ENCODE measurements at regions not wholly inside any gene's neighbourhood (a gene's known extent, or its start where the extent isn't known, plus 50 kb on each side); places are given as distances from the start of the nearest gene placed in this dataset.
"Not testable (repeated sequence)": the region's sequence is repeated elsewhere in the genome, so short reads cannot be mapped to it uniquely, and the experiment has no call there.

DNA sequence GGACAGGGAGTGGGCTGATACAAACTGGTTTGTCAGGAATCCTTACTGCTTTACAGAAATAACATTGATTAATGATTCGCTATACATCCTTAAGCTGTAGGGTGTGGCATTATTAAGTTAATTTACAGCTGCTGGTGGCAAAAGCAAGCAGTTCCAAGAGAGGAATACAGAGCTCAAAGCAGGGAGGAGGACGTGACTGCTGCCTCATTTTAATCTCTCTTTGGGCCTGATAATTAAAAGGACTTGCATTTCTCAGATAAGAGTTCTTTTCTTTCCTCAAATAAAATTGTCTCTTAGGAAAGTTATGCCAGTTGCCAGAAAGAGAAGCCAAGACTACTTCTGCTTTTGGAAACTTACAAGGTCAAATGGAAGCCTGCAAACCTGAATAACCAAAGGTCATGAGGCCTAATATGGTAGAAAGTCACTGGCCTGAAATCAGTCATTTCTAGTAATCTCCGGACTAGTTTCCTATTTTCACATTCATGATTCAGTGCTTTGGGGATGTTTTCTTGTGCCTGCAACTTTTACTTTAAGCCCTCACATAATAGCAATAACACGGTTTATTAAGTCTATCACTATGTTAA is 426.2 kb upstream of the SPATA31A3 start:
- DNase-seq, result not testable (repeated sequence)

DNA sequence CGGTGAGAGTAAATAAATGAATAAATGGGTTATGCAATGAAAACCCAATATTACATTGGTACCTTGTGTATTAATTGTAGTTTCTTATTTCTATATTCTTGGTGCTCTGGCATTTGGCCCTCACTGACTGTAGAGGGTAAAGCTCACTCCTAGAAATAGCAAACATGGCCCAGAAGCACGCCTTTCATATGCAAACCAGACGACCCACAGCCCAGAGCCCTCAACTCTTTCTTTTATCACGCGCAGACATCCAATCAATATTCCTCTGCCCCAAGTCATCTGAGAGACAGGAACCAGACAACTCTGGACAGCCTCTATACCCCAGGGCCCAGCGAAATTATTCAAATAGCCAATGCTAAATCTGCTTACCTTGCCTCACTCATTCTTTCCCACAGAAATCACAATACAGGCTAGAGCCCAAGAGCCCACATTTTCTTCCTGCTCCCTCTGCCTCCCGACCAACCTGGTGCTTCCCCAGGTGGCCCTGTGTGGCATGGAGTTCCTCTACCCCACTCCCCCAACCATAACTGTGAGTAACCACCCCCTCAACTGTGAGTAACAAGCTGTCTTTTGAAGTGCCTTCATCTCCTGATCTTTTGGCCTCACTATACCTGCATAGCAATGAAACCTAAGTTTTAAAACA is 425.1 kb upstream of the SPATA31A3 start:
- not testable (repeated sequence) for DNase-seq

DNA sequence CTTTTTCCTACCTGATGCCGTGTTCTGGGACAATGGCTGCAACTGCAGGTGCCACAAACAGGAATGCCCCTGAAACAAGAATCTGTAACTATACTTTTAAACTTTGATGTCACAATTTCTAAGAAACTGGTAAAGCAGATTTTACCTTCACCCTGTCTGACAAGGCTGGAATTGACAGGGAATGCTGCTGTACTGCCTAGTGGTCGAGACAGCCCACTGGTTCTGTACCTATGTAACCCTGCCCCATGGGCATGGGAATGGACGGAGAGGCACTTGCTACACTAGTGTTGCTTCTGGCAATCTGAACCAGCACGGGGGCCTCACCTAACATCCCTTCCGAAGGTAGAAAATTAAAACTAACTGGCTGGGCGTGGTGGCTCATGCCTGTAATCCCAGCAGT is 424.3 kb upstream of the SPATA31A3 start:
- not testable (repeated sequence) for DNase-seq

DNA sequence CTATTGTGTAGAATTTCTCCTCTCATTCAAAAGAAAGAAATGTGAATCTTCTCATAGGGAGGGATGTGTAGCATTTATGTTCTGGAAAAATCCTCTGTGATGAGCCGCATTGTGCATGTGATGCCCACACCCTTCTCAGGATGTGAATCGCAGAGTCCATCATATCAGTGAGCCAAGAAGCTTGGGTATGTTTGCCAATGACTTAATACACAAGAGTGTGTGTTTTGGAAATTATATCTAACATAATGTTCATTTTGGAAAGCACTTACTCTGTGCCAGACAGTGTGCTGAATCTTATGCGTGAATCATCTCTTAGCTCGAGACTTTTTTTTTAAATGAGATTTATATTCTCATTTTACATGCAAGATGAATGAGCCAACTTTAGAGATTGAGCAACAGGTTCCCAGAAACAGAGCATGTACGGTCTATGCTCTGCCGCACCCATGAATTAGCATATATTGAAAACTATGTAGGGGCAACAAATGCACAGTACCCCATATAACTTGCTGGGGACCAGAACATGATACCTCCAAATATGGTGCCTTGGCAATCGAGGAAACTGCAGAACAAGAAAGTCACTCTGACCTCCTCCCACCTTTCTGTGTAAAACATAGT is 418.4 kb upstream of the SPATA31A3 start:
- not testable (repeated sequence) for DNase-seq

DNA sequence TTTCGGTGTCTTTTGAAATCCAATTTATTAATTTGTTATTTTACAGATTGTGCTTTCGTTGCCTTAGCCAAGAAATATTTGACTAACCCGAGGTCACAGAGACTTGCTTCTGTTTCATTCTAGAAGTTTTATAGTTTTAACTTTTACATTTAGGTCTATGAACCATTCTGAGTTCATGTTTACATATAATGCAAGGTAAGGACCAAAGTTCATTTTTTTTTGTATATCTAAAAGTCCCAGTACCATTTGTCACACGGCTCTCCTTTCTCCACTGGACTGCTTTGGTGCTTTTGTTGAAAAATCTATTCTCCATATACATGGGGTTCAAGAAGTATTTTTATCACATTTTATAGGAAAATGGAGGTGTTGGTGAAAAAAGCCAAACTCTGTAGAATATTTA is 411.4 kb upstream of the SPATA31A3 start:
- DNase-seq, result not testable (repeated sequence)

DNA sequence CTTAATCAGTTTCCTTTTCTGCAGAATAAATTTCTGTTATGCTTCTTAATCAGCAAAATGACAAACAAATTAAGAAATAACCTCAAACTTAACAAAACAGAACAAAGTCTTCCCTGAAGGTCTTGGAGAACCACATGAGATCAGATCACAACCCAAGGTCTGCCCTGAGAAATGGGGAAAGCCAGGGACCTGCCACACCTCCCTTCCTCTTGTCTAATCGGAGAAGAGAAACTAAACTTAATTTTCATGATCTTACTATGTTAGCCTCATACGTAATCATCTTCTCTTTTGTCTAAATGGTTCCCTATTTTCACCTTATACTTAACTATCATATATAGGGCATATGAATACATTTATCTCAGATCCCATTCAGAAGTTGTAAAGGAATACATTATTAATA is 405.4 kb upstream of the SPATA31A3 start:
- DNase-seq, result not testable (repeated sequence)

DNA sequence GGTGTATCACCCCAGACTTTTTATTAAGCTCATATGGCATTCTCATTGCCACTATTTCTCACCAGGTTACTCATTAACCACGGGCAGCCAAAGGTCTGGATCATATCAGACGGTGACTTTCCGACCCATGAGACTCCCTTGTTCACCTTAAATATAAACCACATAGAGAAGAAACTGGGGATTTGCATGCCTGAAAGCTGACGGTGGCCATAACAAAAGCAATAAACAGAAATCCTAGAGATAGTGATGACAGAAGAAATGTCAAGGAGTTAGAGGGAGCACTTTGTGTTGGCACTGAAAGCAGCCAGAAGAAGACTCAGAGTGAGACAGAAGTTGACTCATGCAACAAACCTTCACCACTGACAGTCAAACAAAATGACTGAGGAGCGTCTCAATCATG is 402.4 kb upstream of the SPATA31A3 start:
- not testable (repeated sequence) for DNase-seq

DNA sequence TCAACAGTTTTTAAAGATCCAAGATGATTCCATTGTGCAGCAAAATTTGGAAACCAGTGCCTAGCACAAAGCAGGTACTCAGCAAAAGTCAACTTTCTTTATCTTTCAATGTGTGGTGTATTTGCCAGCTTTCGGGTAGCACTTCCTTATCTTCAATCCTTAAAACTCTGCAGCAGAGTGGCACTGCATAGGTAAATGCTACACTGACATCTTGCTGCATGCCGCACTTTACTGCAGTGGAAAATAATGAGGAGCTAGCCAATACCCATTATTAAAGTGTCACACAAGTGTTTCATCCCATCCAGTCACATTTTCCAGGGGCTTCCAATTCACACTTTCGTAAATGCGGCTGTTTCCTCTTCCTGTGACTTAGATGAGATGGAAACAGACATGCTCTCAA is 401.7 kb upstream of the SPATA31A3 start:
- not testable (repeated sequence) for DNase-seq

DNA sequence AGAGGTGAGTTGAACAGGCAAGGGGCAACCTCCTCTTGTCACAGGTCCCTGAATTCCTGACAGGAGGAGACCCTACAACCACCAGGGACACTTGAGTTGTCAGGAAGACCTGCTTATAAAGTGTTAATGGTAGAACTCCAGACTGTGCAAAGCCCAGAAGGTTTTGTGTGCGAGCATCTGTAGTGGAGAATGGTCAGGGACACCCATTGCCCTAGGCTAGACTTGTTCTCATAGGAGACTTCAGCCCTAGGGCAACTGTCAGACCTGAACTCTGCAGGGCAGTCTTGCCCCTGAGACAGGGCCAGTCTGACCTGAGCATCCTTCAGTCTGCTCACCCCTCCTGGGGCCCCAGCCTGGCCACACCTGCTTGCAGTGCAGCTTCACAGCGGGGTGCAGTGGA is 377.3 kb upstream of the SPATA31A3 start:
- DNase-seq, result not testable (repeated sequence)

DNA sequence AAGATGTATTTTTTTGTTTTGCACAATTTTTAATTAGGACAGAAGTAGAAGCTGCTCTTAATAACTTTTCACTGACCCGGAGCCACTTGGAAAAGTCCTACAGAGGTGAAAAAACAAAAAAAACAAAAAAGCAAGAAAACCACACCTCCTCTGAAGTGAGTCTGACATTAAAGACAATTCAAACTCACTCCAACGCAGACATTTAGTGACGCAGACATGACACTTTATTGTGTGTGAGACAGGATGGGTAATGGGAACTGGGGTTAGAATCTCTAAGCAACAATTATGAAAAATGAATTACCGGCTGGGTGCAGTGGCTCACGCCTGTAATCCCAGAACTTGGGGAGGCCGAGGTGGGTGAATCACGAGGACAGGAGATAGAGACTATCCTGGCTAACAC is 370.0 kb upstream of the SPATA31A3 start:
- DNase-seq, result not testable (repeated sequence)

DNA sequence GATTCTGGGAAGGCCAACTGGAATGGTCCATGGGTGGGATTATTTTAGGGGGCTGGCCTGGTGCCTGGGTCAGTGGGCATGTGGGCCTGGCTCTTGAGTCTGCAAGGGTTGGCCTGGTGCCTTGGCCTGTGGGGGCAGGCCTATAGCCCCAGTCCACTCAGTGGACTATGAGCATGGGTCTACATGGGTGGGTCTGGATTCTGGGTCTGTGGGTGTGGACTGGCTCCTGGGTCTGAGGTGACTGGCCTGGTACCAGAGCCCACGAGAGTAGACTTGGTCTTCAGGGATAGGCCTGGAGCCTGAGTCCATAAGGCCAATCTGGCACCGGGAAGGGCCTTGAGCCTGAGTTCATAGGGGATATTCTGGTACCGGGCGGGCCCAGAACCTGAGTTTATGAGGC is 361.6 kb upstream of the SPATA31A3 start:
- DNase-seq, result not testable (repeated sequence)

DNA sequence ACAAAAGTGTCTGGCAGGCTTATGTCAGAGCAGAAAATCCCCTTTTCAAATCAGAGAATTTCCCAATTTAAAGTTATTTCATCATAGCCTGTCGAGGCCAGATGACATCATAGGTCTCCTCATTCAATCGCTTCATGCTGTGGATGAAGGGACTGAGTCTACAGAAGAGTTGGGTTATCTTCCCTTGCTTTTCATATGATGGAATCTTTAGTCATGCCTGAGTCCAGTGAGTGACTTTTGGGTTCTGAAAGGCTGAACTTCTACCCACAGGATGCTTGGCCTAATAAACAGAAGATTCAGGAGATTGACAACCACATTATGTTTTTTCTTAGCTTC is 357.0 kb upstream of the SPATA31A3 start:
- DNase-seq, result not testable (repeated sequence)

DNA sequence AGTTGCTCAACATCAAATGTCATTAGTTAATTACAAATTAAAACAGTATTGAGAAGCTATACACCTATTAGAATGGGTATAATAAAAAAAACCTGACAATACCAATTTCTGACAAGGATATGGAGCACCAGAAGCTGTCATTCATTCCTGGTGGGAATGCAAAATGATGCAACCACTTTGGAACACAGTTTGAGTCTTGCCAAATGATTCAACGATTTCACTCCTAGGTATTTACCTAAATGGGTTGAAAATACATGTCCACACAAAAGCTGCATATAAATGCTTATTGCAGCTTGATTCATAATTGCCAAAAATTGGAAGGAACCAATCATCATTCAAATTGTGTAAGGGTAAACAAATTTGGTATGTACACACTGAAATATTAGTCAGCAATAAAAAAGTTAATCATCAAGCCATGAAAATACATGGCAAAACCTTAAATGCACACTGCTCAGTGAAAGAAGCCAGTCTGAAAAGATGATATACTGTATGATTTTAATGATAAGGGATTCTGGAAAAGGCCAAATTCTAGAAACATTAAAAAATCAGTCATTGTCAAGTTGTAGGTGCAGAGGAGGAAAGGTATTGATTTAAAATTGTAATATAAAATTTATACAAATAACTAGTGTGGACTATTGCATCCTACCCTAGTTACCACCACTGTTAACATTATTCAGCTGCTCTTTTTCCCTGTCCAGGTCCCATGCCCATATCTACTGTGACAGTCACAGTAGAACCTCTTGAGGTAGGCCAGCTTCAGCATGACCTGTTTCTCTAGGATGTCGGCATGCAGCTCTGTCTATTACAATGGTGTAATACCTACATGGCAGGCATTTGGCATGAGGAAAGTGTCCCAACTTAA is 356.4 kb upstream of the SPATA31A3 start:
- DNase-seq, result not testable (repeated sequence)

DNA sequence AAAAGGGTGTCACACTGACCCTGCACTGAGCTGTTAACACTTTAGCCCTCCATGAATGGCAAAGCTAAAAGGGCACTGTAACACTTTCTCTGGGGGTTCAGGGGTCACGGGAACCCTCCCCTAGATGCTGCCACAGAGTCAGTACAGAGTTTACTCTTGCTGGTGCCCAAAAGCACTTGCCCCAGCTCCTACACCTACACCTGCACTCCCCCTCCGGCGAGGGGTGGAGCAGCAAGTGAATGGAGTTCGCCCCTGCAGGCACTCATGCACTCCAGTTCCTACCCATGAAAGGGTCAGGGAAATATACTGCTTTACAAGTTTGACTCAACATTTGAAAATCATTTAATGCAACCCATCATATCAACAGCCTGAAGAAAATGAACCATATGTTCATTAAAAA is 355.7 kb upstream of the SPATA31A3 start:
- DNase-seq, result not testable (repeated sequence)

DNA sequence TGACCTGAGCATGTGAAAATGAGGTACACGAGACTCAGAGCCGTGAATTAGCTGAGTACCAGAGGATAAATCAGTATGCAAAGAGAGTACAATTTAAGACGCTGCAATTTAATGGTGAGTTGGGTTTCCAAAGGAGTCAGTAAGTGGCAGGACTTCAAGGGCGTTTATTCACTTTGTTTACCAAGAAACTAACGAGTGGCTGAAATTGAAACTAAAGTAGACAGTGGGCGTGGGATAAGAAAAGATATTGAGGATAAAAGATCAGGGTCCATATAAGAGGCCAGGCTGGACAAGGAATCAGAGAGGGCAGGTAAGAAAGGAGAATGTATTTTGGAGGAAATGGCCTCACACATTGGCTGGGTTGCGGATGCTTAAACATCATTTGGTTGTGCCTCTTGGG is 346.9 kb upstream of the SPATA31A3 start:
- DNase-seq, result not testable (repeated sequence)

DNA sequence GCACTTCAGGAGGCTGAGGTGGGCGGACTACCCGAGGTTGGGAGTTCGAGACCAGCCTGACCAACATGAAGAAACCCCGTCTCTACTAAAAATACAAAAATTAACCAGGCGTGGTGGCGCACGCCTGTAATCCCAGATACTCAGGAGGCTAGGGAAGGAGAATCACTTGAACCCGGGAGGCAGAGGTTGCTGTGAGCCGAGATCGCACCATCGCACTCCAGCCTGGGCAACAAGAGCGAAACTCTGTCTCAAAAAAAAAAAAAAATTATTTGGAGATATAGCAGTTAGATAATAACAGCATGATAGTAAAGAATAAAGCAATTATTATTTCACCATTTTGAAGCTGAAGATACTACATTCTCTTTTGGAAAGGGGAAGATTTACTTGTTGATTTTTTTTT is 345.9 kb upstream of the SPATA31A3 start:
- not testable (repeated sequence) for DNase-seq

DNA sequence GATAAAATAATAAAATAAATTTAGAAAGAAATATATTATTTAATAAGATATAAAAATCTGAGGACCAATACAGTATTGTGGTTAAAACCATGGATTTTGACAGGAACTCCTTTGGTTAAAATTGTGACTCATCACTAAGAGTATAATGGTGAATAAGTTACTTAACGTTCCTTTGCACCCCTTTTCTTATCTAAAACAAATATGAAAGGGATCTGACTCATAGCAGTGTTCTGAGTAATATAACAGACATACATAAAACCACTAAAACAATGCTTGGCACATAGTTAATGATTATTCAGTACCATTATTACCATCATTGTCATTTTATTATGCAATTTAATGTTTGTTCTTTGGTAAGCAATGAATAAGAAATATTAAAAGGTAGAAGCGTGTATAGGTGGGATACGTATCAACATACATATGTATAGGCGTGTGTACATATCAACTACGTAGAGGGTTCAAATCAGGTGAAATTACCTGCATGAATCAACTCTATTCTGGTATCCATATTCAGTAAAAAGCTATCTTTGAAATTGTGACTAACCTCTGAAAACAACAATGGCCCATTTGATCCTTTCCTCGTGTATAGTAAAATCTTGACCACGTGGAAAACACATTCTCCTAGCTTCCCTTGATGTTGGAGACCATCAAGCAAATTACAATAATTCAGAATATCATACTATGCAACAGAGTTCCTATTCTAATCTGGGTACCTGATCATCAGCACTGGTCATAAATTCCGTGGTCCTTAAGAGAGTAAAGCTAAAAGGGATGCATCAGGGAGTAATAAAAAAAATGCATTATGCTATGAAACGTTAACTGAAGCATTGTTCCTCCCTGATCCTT is 342.6 kb upstream of the SPATA31A3 start:
- not testable (repeated sequence) for DNase-seq

DNA sequence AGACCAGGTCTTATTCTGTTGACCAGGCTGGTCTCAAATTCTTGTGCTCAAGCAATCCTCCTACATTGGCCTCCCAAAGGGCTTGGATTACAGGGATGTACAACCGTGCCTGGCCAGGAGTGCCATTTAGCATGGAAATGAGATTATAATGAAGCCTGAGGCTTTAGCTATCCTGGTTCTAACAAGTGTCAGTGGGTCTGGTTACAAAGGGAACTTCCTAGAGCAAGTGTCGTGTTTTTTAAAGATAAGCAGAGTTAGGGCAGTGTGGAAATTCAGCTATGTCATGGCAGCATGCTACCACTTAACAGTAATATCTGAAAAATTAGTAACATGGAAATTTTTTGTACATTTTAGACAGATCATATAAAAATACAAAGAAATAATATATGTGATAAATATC is 339.3 kb upstream of the SPATA31A3 start:
- DNase-seq, result not testable (repeated sequence)

DNA sequence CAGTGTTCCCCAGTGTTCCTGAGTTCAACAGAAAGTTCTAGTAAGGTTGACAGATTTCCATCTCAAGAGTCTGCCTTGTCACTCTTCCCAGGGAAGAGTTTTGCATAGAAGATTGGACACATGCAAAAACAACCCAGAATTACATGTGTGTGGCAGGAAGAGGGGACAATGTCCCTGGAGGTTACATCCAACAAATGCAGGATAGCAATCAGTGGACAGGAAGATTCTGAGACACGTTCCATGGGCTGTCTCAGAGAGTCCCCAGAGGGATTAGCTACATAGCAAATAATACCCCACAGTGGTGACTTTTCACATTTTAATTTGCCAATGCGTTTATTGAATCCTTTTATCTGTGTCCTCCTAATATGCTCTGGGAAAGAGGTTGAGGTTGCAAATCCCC is 321.1 kb upstream of the SPATA31A3 start:
- DNase-seq, result not testable (repeated sequence)

DNA sequence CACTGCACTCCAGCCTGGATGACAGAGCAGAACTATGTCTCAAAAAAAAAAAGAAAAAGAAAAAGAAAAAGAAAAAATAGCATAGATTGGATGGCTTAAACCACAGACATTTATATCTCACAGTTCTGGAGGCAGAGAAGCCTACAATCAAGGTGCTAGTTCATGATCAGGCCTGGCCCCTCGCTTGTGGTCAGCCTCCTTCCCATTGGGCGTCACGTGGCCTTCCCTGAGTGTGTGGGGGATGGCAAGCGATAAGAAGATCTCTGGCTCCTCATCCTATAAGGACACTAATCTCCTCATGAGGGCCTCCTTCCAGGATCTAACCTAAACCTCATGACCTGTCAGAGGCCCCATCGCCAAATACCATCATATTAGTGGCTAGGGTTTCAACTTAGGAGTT is 320.2 kb upstream of the SPATA31A3 start:
- not testable (repeated sequence) for DNase-seq

DNA sequence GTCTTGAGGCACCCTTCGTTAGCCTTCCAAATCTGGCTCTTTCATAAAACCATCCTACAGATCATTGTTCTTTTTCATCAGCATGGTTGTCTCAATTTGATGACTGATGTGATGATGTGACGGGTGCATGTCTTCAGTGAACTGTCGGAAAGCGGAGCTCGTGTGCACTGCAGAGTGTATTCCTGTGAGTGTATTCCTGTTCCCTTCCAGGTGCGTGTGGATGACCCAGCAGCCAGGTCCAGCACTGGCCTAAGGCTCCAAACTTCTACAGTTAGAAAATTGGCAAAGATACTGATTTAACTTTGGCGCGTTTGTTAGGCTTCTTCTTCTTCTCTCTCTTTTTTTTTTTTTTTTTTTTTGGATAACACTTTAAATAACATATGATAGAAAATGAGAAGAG is 314.8 kb upstream of the SPATA31A3 start:
- DNase-seq, result not testable (repeated sequence)

DNA sequence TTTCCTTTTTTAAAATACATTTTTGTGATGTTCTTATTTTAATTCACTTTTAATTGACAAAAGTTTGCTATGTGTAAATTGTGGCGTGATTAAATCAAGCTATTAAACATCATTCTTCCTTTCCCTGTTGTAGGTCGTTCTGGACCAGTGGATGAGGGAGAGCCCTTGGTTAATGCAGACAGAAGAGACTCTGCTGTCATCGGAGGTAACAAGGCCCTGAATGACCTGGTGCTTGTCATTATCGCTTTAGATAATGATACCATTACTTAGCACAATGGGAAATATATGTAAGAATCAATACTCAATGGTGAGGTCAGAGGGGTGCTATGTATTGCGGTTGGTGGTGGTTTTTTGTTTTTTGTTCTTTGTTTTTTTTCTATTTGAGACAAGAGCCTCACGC is 296.4 kb upstream of the SPATA31A3 start:
- DNase-seq, result not testable (repeated sequence)

All from CD4-positive, alpha-beta T cell treated with Interleukin-15 for 1 hour (primary cell).